Caco-2 (cell line): ENCODE measurements at regions not wholly inside any gene's neighbourhood (a gene's known extent, or its start where the extent isn't known, plus 50 kb on each side); places are given as distances from the start of the nearest gene placed in this dataset.

Source experiments
- BruUV-seq: library from RNA; stranded (reverse); fragments of 400-500 nt; replicated peaks from 2 replicates; lab custom pipeline; 2021; lab: Mats Ljungman, UMichigan
- CTCF ChIA-PET: fragments of 300-600 bp; sonication (Branson Sonifier 250); formaldehyde crosslinking; loops from one replicate; lab custom pipeline; 2022; ENCODE audit warnings: antibody characterized with exemption; lab: Charles Lee
- POLR2A ChIA-PET: fragments of 300-600 bp; sonication (Branson Sonifier 250); formaldehyde crosslinking; loops from one replicate; lab custom pipeline; 2022; ENCODE audit warnings: antibody characterized with exemption; lab: Charles Lee
- DNase-seq, 2 experiments: peaks; one replicate each; pipeline versions ENCODE4 v3.0.0 to v3.0.0-alpha.2; 2020 to 2022
- H3K27me3 ChIP-seq: replicated peaks from 2 replicates; pipeline ENCODE4 v1.6.0; 2011; ENCODE audit warnings: low read length; ENCODE audit not compliant: control insufficient read depth, insufficient read depth
- H3K36me3 ChIP-seq: 2 replicates; pipeline ENCODE4 v1.5.1; 2011; ENCODE audit warnings: low read length; ENCODE audit not compliant: control insufficient read depth, insufficient read depth
- H3K4me1 ChIP-seq: fragments of 250-450 bp; sonication (Bioruptor Pico); 2 replicates; pipeline ENCODE4 v1.5.1; 2020; ENCODE audit warnings: mild to moderate bottlenecking
- H3K4me3 ChIP-seq: 2 replicates; pipeline ENCODE4 v1.5.1; 2011; ENCODE audit warnings: low read depth, mild to moderate bottlenecking, control low read depth, low read length
- H3K9me3 ChIP-seq: fragments of 250-450 bp; sonication (Bioruptor Pico); 2 replicates; pipeline ENCODE4 v1.5.1; 2020; ENCODE audit warnings: mild to moderate bottlenecking, moderate library complexity
- H3K27ac Mint-ChIP-seq: one replicate; pipeline ENCODE4 v1.8.0; 2022; ENCODE audit warnings: mixed read lengths; ENCODE audit not compliant: unreplicated experiment
- H3K27me3 Mint-ChIP-seq: one replicate; pipeline ENCODE4 v1.8.0; 2022; ENCODE audit warnings: mixed read lengths; ENCODE audit not compliant: insufficient read depth, unreplicated experiment
- H3K36me3 Mint-ChIP-seq: one replicate; pipeline ENCODE4 v1.8.0; 2022; ENCODE audit warnings: mild to moderate bottlenecking, mixed read lengths; ENCODE audit not compliant: insufficient read depth, unreplicated experiment
- H3K4me1 Mint-ChIP-seq: one replicate; pipeline ENCODE4 v1.8.0; 2022; ENCODE audit warnings: low read depth, mixed read lengths; ENCODE audit not compliant: unreplicated experiment
- H3K4me3 Mint-ChIP-seq: one replicate; pipeline ENCODE4 v1.8.0; 2022; ENCODE audit warnings: mild to moderate bottlenecking, moderate library complexity, mixed read lengths; ENCODE audit not compliant: unreplicated experiment
- H3K9me3 Mint-ChIP-seq: one replicate; pipeline ENCODE4 v1.8.0; 2022; ENCODE audit warnings: mixed read lengths; ENCODE audit not compliant: unreplicated experiment
- intact Hi-C: fragments of 100-400 bp; cut with micrococcal nuclease; formaldehyde crosslinking; loops from one replicate; pipeline ENCODE4 v1.10.0; 2022; ENCODE audit not compliant: unreplicated experiment
- TF ChIP-seq, protein P1 (sequence below), 2 experiments: fragments of 200-600 bp in 1 of 2; IDR thresholded peaks; 1 replicate in 1 of 2; 2 replicates in 1 of 2; pipeline versions ENCODE4 v1.5.1 to v1.8.0; 2011 to 2022; ENCODE audit warnings: antibody characterized with exemption in 1 of 2, control low read depth in 1 of 2, inconsistent platforms in 1 of 2, low read depth in 1 of 2, low read length in 1 of 2, mild to moderate bottlenecking in 1 of 2, moderate library complexity in 1 of 2; ENCODE audit not compliant: insufficient read depth in 1 of 2, severe bottlenecking in 1 of 2, unreplicated experiment in 1 of 2

DNA sequence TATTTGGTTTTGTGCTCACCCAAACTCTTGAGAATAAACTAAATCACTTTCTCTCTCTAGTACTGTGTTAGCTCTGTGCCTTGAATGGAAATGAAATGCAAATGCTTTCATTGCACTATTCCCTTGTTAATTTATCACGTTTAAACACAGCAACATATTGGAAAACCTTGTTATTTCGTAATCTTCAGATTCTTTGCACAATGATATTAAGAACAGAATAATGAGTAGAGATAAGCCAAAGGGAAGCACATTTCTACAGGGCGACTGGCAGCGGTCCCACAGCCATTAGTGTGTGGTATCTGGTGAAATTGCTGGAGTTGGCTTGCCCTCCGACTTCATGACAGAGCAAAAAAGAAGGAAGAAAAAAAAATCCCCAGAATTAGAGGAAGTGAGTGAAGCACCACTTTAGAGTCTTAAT is 166.1 kb upstream of the E2F7 start:
- Mint-ChIP-seq H3K9me3 (no peaks in the 10 kb centered on the region), H3K4me3 (no peak overlapping the region), H3K27ac (no peak overlapping the region), H3K36me3 (no peaks in the 10 kb centered on the region), H3K27me3 (peaks cover 12% of the 10 kb centered on the region), H3K4me1 (no peaks in the 10 kb centered on the region)
- DNase-seq: no peak
- H3K4me3 ChIP-seq: no peak overlapping the region
- POLR2A ChIA-PET: no interaction called here
- no peaks in the 10 kb centered on the region for H3K9me3 ChIP-seq
- H3K27me3 ChIP-seq: no peaks in the 10 kb centered on the region
- BruUV-seq: no TSS peak
- CTCF ChIA-PET: no interaction called here
- intact Hi-C loops: no loop called here
- H3K36me3 ChIP-seq: no peaks in the 10 kb centered on the region
- no peaks in the 10 kb centered on the region for H3K4me1 ChIP-seq
- TF ChIP-seq, protein P1, sequence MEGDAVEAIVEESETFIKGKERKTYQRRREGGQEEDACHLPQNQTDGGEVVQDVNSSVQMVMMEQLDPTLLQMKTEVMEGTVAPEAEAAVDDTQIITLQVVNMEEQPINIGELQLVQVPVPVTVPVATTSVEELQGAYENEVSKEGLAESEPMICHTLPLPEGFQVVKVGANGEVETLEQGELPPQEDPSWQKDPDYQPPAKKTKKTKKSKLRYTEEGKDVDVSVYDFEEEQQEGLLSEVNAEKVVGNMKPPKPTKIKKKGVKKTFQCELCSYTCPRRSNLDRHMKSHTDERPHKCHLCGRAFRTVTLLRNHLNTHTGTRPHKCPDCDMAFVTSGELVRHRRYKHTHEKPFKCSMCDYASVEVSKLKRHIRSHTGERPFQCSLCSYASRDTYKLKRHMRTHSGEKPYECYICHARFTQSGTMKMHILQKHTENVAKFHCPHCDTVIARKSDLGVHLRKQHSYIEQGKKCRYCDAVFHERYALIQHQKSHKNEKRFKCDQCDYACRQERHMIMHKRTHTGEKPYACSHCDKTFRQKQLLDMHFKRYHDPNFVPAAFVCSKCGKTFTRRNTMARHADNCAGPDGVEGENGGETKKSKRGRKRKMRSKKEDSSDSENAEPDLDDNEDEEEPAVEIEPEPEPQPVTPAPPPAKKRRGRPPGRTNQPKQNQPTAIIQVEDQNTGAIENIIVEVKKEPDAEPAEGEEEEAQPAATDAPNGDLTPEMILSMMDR (IDR thresholded peaks at IDR 0.05; ENCODE audit: insufficient read depth in 1 of 2, low read depth in 1 of 2, low read length in 1 of 2, severe bottlenecking in 1 of 2, unreplicated experiment in 1 of 2): no peak

DNA sequence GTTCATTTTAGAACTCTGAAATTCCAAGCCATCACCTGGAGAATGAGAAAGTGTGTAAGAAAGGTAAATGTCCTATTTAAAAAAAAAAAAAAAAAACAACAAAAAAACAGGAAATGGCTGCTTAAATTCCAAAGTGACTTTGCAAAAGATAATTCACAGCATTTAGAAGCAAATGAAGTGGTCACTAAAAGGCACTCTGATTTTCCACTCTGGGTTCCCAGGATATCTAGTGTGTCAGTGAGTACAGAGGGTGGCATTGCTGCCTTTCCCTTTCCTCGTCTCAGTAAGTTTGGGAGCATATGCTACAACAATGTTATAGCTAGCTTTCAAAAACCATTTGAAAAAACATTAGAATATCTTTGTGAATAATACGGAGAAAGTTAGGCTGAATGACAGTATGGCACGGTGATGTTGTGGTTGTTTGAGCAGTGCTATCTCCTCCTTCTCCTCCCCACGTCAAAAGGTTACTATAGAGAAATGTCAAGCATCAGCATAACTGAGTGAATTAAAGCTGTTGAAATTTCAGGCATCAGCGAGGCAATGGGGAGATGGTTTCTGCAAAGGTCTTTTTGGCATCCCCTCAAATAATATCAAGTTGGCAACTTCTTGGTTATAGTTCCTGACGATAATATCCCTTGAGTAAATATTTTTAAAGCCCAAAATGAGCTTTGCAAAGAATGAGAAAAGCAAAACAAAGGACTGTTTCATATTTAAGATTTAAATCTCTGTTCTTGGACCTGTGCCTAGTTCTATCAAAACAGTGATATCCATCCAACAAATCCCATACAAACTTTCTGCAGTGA is 164.5 kb upstream of the E2F7 start:
- no peak for DNase-seq
- H3K27ac Mint-ChIP-seq: no peak overlapping the region
- H3K9me3 Mint-ChIP-seq: no peaks in the 10 kb centered on the region
- CTCF ChIA-PET: interaction anchor here (0.6 kb wide), 1 partner anchor 95 kb away, joined by 3 read pairs; no protein-coding TSS in a partner anchor
- intact Hi-C loops: no loop called here
- no peaks in the 10 kb centered on the region for H3K4me1 ChIP-seq
- no peaks in the 10 kb centered on the region for H3K27me3 ChIP-seq
- H3K36me3 ChIP-seq: no peaks in the 10 kb centered on the region
- POLR2A ChIA-PET: no interaction called here
- H3K4me3 ChIP-seq: no peak overlapping the region
- BruUV-seq: no TSS peak
- H3K36me3 Mint-ChIP-seq: no peaks in the 10 kb centered on the region
- H3K27me3 Mint-ChIP-seq: peaks cover 10% of the 10 kb centered on the region
- H3K9me3 ChIP-seq: no peaks in the 10 kb centered on the region
- no peak overlapping the region for H3K4me3 Mint-ChIP-seq
- TF ChIP-seq, protein P1 (IDR thresholded peaks at IDR 0.05; ENCODE audit: insufficient read depth in 1 of 2, low read depth in 1 of 2, low read length in 1 of 2, severe bottlenecking in 1 of 2, unreplicated experiment in 1 of 2): no peak
- no peaks in the 10 kb centered on the region for H3K4me1 Mint-ChIP-seq

DNA sequence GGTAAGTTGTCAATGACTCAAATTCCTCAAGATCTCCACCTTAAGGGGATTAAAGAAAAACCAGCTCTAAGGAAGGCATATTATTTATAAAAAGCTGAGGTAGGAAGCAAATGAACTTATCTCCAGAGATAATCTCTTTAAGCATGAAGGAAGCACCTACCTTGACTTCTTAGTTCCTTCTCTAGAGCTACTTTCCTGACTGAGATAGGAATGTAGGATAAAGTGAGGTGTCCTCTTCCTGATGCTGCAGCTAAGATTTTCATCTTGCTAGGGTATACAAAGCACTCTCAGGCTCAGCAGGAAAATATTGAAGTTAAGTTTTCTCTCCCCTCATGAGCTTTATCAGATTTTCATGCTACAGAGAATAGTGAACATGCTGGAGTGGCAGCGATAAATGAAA is 163.0 kb upstream of the E2F7 start:
- CTCF ChIA-PET: no interaction called here
- POLR2A ChIA-PET: no interaction called here
- TF ChIP-seq, protein P1 (IDR thresholded peaks at IDR 0.05; ENCODE audit: insufficient read depth in 1 of 2, low read depth in 1 of 2, low read length in 1 of 2, severe bottlenecking in 1 of 2, unreplicated experiment in 1 of 2): no peak

More for the DNA sequence above, 163.0 kb upstream of the E2F7 start:
- Histone ChIP-seq H3K27me3 (no peaks in the 10 kb centered on the region), H3K4me3 (no peak overlapping the region), H3K4me1 (no peaks in the 10 kb centered on the region), H3K9me3 (no peaks in the 10 kb centered on the region), H3K36me3 (no peaks in the 10 kb centered on the region)
- no peak overlapping the region for H3K27ac Mint-ChIP-seq
- intact Hi-C loops: no loop called here
- no peak overlapping the region for H3K4me3 Mint-ChIP-seq
- no peak for DNase-seq
- peaks cover 9% of the 10 kb centered on the region for H3K27me3 Mint-ChIP-seq
- no TSS peak for BruUV-seq
- H3K9me3 Mint-ChIP-seq: no peaks in the 10 kb centered on the region
- no peaks in the 10 kb centered on the region for H3K36me3 Mint-ChIP-seq
- no peaks in the 10 kb centered on the region for H3K4me1 Mint-ChIP-seq
